NCI-H226 (cell line): ENCODE measurements at regions not wholly inside any gene's neighbourhood (a gene's known extent, or its start where the extent isn't known, plus 50 kb on each side); places are given as distances from the start of the nearest gene placed in this dataset.

Experiments used
- DNase-seq: peaks from one replicate; pipeline ENCODE4 v3.0.0-alpha.2; 2015

DNA sequence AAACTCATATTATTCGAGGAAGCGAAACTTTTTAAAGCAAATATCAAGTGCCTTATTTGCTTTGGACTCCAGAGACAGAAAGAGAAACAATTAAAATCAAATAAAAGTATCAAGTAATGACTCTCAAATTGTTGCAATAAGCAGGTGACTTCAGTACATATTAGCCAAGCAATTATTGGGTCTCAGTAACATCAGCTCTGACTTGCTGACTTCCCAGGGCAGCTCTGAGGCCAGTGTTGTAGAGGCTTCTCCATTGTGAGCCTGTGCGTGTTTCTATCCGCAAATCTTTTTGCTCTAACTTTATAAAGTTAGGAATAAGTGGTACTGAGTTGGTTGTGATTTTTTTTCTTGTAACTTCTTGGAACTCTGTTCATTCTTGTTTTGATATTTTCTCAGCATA, 186.8 kb upstream of the PRLR start:
- no peak for DNase-seq

DNA sequence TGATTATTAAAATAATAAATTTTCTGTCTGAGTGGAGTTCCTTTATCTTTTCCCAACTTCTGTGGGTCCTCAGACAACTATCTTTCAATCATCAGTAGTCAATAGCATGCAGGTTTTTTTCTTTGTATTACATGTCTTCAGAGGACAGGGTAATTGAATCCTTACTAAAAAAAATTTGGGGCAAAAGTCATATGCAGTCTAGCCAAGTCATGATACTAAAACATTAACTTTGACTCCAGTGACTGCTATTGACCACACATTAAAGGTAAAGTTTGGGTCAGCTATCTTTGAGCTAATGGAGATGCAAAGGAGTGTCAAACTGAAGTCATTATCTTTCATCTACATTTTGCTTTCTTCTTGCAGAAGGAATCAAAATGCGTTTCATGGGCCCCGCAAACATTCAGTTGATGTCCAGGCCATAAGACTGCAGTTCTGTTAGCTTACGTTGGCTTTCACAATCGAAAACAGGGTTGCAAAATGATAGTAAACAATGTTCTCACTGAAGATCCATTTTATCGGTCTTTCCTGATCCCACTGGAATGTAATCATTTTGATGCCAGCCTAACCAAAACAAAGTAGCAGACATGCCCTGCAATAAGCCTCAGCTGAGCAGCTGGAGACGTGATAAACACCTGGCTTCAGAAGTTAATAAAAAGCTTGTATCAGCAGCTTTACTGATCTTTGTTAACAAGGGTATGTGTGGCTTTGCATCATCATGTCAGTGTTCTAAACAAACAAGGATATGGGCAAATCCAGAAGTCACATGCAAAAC, 186.1 kb upstream of the PRLR start:
- no peak for DNase-seq

GRCh38 chr5:35415309-35415708, 185.0 kb upstream of the PRLR start:
- DNase-seq, result no peak

DNA sequence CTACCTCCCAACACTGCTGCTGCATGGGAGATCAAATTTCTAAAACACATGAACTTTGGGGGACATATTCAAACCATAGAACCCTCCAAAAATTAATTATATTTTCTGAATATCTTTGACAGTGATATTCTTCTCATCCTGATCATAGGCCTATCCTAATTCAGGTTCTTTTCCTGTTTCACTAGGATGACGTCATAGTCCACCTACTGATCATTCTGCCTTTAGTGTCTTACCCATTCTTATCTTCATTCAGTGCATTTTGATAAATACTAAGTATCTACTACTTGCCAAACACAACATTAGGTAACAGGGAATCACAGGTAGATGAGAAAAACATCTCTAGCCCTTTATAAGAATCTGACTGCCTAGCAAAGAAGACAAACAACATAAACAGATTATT, 179.1 kb upstream of the PRLR start:
- DNase-seq, result no peak

DNA sequence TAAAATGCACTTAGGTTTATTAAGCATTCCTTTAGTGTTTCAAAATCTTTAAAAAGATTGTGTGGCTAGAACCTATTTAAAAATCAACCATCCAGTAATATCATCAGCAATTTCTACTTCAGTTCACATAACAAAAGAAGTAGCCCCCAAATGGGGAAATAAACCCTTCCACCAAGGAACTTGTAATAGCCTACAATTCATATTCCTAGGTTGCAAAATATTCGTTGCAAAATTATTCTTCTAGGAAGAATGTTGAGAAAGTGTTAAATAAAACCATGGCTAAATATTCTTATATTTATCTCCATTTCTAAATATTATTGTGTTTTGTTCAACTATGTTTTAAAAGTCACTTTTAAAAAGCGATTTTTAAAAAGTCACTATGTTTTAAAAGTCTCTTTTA, 177.9 kb upstream of the PRLR start:
- DNase-seq, result no peak

GRCh38 chr5:35407697-35408096, 177.4 kb upstream of the PRLR start:
- no peak for DNase-seq

DNA sequence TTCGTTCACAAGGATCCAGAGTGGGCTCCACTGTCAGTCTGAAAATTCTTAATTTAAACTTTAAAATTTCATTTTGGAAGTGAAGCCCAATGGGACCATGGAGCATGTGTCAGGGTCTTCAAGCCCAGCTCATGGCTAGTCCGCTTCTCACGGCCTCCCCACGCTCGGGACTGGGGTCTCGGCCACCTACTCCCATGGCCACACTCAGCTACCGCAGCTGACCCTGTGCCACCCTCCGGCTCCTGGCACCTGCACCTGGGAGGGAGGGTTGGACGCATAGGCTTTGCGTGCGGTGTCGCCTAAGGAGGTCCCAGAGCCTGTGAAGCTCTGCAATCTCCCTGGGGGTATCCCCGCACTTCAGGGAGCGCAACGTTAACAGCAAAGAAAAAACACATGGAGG, 175.7 kb upstream of the PRLR start:
- no peak for DNase-seq

GRCh38 chr5:35404701-35405100, 174.4 kb upstream of the PRLR start:
- DNase-seq, result no peak

- DNase-seq, result no peak
Observed at GRCh38 chr5:35393901-35394300, 163.6 kb upstream of the PRLR start.

GRCh38 chr5:35384658-35385057, 154.4 kb upstream of the PRLR start:
- DNase-seq, result no peak

DNA sequence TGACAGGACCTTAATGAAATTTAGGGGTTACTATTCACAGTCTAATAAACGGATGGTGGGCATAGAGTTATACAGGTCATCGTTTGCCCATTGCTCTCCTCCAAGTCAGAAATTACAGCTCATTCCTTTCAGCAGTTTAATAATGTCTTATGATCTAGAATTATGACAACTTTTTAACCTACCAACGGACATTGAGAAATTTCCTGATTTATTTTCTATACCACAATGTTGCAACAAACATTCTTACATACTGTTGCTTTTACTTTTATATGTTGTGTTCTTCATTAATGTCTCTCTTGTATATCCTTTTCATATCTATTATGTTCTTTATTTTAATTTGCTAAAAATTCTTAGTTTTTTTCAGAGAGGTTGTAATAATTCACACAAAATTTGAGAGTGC, 152.8 kb upstream of the PRLR start:
- no peak for DNase-seq

- DNase-seq, result no peak
Observed at GRCh38 chr5:35377653-35378052, 147.4 kb upstream of the PRLR start.

- DNase-seq, result no peak
Observed at GRCh38 chr5:35374584-35374983, 144.3 kb upstream of the PRLR start.

DNA sequence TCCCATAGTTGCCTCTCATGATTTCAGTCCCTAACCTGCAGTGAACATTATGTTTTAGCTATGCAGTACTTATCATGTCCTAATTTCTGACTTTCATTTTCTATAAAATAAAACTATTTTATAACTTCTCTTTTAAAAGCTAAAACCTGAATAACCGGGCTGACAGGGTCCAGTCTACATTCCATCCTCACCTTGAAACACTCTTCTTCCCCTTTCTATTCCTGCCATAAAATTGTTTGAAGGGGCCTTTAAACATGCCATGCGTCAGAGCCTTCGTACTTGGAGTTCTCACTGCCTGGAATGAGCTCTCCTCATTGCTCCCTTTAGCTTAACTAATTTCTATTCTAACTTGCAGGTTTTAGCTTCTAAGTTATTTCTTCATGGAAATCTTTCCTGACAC, 143.0 kb upstream of the PRLR start:
- DNase-seq, result no peak

GRCh38 chr5:35372482-35372881, 142.2 kb upstream of the PRLR start:
- no peak for DNase-seq

DNA sequence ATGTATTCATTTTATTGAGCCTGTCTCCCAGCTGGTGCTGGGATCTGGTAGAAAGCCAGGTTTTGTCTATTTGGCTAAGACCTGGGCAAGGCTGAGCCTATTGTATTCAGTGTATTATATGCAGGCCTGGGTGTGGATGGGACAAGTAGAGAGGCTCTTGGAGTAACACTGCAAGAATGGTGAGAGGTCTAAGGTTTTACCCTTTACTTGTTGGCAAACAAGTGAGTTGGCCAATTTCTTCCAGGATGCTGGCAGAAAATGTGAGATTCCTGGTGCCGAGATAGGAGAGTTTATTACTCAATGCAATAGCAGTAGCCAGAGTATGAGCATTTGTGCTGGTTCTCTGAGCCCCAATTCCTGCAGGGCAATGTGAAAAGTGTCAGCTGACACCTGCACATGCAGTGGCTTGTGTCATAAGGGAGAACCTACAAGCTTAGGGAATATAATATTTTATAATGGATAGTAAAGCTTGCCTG, 141.7 kb upstream of the PRLR start:
- no peak for DNase-seq

- DNase-seq, result no peak
Observed at GRCh38 chr5:35370871-35371270, 140.6 kb upstream of the PRLR start.

- no peak for DNase-seq
Observed at GRCh38 chr5:35369965-35370790, 139.9 kb upstream of the PRLR start.

DNA sequence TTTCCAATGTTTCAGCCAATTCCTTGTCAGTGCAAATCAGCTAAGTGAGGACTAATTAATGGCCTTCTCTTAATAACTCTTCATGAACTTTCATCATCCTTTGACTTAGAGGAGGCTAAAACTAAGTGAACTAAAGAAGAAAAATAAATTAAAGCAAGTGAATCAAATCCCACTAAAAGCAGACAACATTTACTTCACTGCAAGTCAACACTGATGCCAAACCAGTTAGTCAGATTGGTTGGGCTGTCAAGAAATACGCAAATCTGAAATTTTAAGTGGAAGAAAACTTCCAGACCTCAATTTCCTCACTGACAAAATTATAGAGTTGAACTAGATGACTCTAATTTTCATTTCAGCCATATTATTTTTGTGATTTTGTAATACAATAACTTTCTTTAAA, 137.2 kb upstream of the PRLR start:
- no peak for DNase-seq

GRCh38 chr5:35365758-35366157, 135.5 kb upstream of the PRLR start:
- DNase-seq, result no peak

GRCh38 chr5:35364350-35364749, 134.1 kb upstream of the PRLR start:
- DNase-seq, result no peak

DNA sequence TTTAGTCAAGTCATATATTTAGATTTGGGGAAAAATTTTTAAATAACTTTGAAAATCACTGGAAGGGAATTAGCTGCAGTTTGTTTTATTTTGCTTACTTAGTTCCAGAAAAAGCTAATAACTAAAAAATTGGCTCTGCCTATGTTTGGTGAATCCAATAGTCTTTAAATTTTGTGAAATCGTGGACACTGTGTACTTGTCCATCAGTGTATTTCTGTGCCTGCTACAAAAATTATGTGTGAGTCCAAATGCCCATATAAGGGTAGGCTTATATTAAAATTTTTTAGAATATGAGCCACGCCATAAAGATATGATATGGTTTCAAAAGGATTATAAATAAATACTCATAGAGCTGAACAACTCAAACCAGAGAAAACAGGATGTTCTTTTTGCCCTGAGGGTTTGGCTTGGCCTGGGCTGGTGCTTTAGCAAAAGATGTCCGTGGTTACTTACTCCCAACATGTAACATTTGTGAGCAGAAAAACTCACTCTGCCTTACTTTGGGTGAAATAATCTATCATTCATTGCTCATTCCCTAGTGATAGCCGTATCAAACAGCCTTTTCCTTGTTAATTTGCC, 133.2 kb upstream of the PRLR start:
- DNase-seq, result no peak

DNA sequence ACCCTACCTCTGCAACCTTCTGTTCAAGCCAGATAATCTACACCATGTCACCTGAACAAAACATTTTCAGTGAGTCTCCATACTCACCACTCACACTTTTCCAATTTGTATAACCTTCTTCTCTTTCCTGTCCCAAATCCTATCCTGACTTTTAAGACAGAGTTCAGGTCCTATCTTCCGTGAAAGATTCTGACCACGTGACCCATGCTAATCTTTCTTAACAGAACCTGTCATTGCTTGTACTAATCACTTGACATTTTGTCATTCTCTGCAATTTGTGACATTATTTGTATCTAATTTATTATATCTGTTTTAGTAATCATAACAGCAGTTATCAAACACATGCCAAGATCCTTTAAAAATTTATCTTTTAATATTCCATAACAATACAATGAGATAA, 132.5 kb upstream of the PRLR start:
- DNase-seq, result no peak

DNA sequence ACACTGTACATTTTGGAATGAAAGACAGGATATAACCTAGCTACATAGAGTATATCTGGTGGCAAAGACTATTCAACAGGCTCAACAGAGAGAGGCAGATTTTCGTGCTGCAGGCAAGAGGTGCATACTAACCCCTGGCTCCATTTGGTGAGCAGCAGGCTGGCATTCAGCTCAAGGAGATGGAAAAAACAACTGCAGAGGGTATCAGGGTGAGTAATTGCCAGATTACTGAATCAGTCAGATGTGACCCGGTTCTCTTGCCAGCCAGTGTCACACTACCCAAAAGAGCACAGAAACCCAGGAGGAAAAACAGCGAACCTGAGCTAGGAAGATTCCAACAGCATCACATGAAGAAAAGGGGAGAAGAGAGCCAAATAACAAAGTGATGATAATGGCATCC, 130.4 kb upstream of the PRLR start:
- DNase-seq, result no peak
